ENCODE measurements at regions not wholly inside any gene's neighbourhood (a gene's known extent, or its start where the extent isn't known, plus 50 kb on each side); places are given as distances from the start of the nearest gene placed in this dataset.

DNA sequence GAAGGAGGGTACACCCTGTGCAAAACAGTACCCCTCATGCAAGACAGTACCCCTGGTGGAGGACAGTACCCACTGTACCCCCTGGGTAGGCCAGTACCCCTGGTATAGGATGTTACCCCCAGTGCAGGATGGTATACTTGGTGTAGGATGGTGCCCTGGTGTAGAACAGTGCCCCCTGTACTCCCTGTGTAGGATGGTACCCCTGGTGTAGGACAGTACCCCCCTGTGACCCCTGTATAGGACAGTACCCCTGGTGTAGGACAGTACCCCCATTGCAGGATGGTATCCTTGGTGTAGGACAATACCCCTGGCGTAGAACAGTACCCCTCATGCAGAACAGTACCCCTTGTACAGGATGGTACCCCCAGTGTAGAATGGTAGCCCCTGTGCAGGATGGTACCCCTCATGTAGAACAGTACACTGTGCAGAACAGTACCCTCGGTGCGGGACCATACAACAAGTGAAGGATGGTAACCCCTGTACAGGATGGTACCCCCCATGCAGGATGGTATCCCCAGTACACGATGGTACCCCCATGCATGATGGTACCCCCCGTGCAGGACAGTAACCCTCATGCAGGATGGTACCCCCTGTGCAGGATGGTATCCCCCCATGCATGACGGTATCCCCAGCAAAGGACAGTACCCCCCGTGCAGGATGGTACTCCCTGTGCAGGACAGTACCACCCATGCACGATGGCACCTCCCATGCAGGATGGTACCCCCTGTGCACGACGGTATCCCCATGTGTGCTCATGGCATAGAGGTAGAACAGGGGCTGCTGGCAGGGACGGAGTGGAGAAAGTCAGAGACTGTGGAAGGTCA, 248.0 kb downstream of the DCDC2C start:
- TF ChIP-seq ZFX (IDR thresholded peaks at IDR 0.05; ENCODE audit: borderline replicate concordance): no peak
- TF ChIP-seq, protein P1, sequence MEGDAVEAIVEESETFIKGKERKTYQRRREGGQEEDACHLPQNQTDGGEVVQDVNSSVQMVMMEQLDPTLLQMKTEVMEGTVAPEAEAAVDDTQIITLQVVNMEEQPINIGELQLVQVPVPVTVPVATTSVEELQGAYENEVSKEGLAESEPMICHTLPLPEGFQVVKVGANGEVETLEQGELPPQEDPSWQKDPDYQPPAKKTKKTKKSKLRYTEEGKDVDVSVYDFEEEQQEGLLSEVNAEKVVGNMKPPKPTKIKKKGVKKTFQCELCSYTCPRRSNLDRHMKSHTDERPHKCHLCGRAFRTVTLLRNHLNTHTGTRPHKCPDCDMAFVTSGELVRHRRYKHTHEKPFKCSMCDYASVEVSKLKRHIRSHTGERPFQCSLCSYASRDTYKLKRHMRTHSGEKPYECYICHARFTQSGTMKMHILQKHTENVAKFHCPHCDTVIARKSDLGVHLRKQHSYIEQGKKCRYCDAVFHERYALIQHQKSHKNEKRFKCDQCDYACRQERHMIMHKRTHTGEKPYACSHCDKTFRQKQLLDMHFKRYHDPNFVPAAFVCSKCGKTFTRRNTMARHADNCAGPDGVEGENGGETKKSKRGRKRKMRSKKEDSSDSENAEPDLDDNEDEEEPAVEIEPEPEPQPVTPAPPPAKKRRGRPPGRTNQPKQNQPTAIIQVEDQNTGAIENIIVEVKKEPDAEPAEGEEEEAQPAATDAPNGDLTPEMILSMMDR (IDR thresholded peaks at IDR 0.05): no peak
- no peak overlapping the region for H3K27ac ChIP-seq

DNA sequence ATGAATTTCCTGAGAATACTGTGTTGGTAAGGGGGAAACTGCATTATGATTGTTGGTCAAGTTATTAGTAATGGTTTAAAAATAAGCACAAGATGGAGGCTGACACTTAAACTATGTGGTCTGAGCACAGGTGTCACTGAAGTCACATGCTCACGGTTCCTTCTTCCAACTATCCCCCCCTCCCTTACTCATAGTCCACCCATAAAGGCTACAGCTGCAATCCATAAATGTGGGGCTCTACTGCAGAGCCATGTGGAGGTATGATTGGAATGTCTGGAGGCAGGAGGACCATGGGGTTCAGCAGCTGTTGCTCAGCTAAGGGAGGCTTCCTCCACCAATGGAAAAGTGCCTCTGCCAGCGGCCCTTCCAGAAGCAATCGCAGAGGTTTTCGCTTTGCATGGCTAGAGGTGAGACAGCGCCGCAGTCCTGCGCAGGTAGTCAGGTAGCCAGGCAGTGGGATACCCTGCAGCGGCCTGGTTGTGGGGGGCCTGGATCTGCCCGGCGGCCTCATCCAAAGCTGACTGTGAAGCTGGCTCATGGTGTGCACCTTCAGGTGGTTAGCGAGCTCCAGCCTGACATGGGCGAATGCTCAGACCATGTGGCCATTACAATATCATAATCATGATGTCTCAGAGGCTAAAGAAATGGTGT, 249.6 kb downstream of the DCDC2C start:
- TF ChIP-seq, protein P1 (IDR thresholded peaks at IDR 0.05): no peak
- no peak for TF ChIP-seq ZFX (IDR thresholded peaks at IDR 0.05; ENCODE audit: borderline replicate concordance)
- H3K27ac ChIP-seq: no peak overlapping the region

DNA sequence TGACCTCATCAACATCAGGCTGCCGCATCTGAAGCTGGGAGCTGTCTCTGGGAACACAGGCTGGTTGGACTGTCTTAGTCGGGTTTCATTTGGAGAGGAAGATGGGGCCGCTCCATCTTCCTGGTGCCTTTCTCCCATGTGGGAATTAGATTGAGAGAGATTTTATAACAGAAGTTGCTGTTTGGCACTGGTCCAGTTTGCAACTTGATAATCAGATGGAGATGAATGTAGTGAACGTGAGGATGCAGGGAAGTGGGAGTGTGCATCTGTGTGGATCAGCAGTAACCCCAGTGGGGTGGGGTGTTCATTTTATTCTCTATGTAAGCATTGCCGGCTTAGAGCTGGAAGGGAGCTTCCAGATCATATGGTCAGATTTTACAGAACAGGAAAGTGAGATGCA, 250.9 kb downstream of the DCDC2C start:
- TF ChIP-seq ZFX (IDR thresholded peaks at IDR 0.05; ENCODE audit: borderline replicate concordance): no peak
- TF ChIP-seq, protein P1 (IDR thresholded peaks at IDR 0.05): no peak
- H3K27ac ChIP-seq: no peak overlapping the region

DNA sequence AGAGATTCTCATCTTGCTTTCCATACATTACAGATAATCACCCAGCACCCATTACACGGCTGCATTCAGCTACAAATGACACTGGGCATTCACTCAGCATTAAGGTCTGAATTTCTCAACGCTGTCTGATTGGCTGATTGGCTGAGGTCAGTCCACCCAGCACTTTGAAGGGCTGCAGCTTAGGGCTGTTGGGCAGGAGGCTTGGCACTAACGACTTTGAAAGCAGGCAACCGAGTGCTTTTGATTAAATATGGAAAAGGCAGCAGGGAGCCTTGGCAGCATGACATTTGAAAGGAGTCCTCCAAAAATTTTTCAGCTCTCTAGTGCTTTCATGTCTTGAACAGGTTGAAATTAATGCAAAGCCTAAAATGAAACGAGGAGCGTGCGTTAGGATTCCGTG, 253.0 kb downstream of the DCDC2C start:
- no peak overlapping the region for H3K27ac ChIP-seq
- TF ChIP-seq ZFX (IDR thresholded peaks at IDR 0.05; ENCODE audit: borderline replicate concordance): no peak
- TF ChIP-seq, protein P1 (IDR thresholded peaks at IDR 0.05): no peak

DNA sequence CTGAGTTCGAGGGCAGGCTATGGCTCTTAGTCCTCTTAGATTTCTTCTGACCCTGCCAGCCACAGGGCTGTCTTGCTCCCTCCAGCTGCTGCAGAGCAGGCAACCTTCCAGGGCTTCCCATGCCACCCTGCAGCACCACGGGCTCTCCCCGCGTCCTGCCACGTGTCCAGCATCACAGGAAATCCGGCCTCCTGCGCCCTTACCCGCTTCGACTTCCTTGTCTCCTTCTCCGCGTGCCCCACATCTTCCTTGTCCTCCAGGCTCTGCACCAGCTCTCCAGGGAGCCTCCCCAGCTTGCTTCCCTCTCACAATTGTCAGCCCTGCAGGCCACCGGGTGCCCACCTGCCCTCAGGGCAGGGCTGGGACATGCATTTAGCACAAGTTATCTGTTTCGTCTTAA, 253.5 kb downstream of the DCDC2C start:
- H3K27ac ChIP-seq: no peak overlapping the region
- TF ChIP-seq ZFX (IDR thresholded peaks at IDR 0.05; ENCODE audit: borderline replicate concordance): no peak
- TF ChIP-seq, protein P1 (IDR thresholded peaks at IDR 0.05): no peak

DNA sequence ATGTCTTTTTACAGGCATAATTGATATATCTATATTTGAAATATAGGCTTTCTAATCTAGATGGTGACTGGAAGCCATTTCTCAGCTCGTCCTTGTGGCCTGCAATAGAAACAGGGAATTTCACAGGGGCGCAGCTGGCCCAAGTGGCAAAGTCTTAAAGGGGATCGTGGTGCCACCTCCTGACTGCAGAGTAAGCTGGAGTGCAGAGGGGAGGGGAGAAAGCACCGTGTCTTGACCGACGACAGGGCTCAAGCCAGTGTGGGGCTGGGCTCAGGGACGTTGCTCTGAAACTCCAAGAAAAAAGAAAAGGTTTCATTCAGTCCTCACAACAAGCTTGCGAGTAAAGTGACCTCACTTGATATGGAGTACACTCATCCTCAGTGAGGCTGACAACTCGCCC, 255.1 kb downstream of the DCDC2C start:
- TF ChIP-seq ZFX (IDR thresholded peaks at IDR 0.05; ENCODE audit: borderline replicate concordance): no peak
- TF ChIP-seq, protein P1 (IDR thresholded peaks at IDR 0.05): no peak
- H3K27ac ChIP-seq: no peak overlapping the region

DNA sequence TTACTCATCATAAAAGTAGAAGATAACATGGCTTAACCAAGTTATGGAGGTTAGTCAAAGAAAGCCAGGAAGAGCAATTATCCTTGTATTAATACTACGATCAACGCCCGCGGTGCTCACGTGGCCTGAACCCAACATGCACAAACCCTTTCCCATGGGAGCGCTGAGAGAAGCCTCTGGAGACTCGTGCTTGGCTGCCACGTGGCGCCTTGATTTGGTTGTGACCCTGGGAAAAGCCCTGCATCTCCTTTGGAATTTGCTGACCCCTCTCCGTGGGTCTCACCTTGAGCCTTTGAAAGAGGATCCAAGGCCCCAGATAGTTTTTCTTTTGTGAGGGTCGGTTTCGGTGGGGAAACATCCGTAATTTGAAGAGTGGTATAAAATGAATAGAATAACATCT, 255.6 kb downstream of the DCDC2C start:
- TF ChIP-seq, protein P1 (IDR thresholded peaks at IDR 0.05): no peak
- no peak for TF ChIP-seq ZFX (IDR thresholded peaks at IDR 0.05; ENCODE audit: borderline replicate concordance)
- no peak overlapping the region for H3K27ac ChIP-seq
